H1 (cell line): ENCODE measurements at regions not wholly inside any gene's neighbourhood (a gene's known extent, or its start where the extent isn't known, plus 50 kb on each side); places are given as distances from the start of the nearest gene placed in this dataset.

Source experiments
- CTCF ChIA-PET: fragments of 300-600 bp; sonication (Branson Sonifier 250); formaldehyde crosslinking; loops from one replicate; lab custom pipeline; 2021; ENCODE audit not compliant: partially characterized antibody; lab: Charles Lee
- POLR2A ChIA-PET: fragments of 300-600 bp; sonication (Branson Sonifier 250); formaldehyde crosslinking; loops from one replicate; lab custom pipeline; 2021; ENCODE audit warnings: inconsistent platforms; ENCODE audit not compliant: partially characterized antibody; lab: Charles Lee
- DNase-seq, 2 experiments: peaks; one replicate each; pipeline versions ENCODE4 v3.0.0 to v3.0.0-alpha.2; 2010 to 2022; ENCODE audit warnings: low spot score in 2 of 2, low read depth in 1 of 2, mixed read lengths in 1 of 2
- FAIRE-seq: peaks from 2 replicates; lab custom pipeline; 2011; peaks lifted over from hg19 to GRCh38; lab: Jason Lieb, UNC
- H2AFZ ChIP-seq: 2 replicates; pipeline ENCODE4 v1.8.1; 2012; ENCODE audit warnings: low read length, inconsistent platforms
- H2AK5ac ChIP-seq: 2 replicates; pipeline ENCODE4 v1.6.1; 2013; ENCODE audit warnings: low read depth, low read length
- H2BK120ac ChIP-seq: replicated peaks from 2 replicates; pipeline ENCODE3; 2013; ENCODE audit warnings: low read depth, low read length, inconsistent platforms
- H2BK12ac ChIP-seq: 2 replicates; pipeline ENCODE4 v1.6.1; 2013; ENCODE audit warnings: low read depth, low read length
- H2BK15ac ChIP-seq: 2 replicates; pipeline ENCODE4 v1.6.1; 2013; ENCODE audit warnings: low read length
- H2BK20ac ChIP-seq: 2 replicates; pipeline ENCODE4 v1.6.1; 2013; ENCODE audit warnings: low read length
- H2BK5ac ChIP-seq: 2 replicates; pipeline ENCODE4 v1.6.1; 2013; ENCODE audit warnings: low read depth, low read length
- H3K14ac ChIP-seq: 2 replicates; pipeline ENCODE4 v1.6.1; 2013; ENCODE audit warnings: inconsistent platforms; ENCODE audit not compliant: insufficient read length
- H3K18ac ChIP-seq: 2 replicates; pipeline ENCODE4 v1.6.1; 2013; ENCODE audit warnings: low read length; ENCODE audit errors: extremely low read depth
- H3K23ac ChIP-seq: 2 replicates; pipeline ENCODE4 v1.6.1; 2013; ENCODE audit warnings: inconsistent platforms; ENCODE audit not compliant: insufficient read length
- H3K23me2 ChIP-seq: 2 replicates; pipeline ENCODE4 v1.6.1; 2013; ENCODE audit warnings: low read depth, low read length
- H3K27ac ChIP-seq: 2 replicates; pipeline ENCODE4 v1.6.1; 2011; ENCODE audit warnings: low read depth, low read length, inconsistent platforms
- H3K27me3 ChIP-seq, 4 experiments: replicated peaks in 1 of 4; 1 replicate in 1 of 4; 2 replicates in 3 of 4; pipeline versions ENCODE4 v1.6.1 to v1.8.1; 2011 to 2013; ENCODE audit warnings: low read length in 3 of 4, mild to moderate bottlenecking in 3 of 4, inconsistent platforms in 2 of 4, mixed read lengths in 2 of 4, moderate library complexity in 1 of 4; ENCODE audit not compliant: control insufficient read depth in 3 of 4, insufficient read depth in 3 of 4; ENCODE audit errors: extremely low read depth in 1 of 4
- H3K36me3 ChIP-seq, 4 experiments: 2 replicates each; pipeline versions ENCODE4 v1.6.1 to v1.8.1; 2011 to 2013; ENCODE audit warnings: mild to moderate bottlenecking in 4 of 4, low read length in 3 of 4, moderate library complexity in 2 of 4, control low read depth in 1 of 4, inconsistent platforms in 1 of 4; ENCODE audit not compliant: insufficient read depth in 4 of 4, control insufficient read depth in 2 of 4
- H3K4ac ChIP-seq: replicated peaks from 2 replicates; pipeline ENCODE3; 2013; ENCODE audit warnings: low read length, low read depth, mixed read lengths, inconsistent platforms; ENCODE audit not compliant: insufficient read length
- H3K4me1 ChIP-seq, 4 experiments: replicated peaks in 1 of 4; 1 replicate in 1 of 4; 2 replicates in 3 of 4; pipeline versions ENCODE4 v1.6.1 to v1.8.1; 2011 to 2013; ENCODE audit warnings: low read length in 3 of 4, inconsistent platforms in 2 of 4, mixed read lengths in 1 of 4; ENCODE audit not compliant: insufficient read depth in 4 of 4, control insufficient read depth in 3 of 4
- H3K4me2 ChIP-seq, 2 experiments: 2 replicates each; pipeline versions ENCODE4 v1.6.1 to v1.8.1; 2011 to 2013; ENCODE audit warnings: low read depth in 2 of 2, low read length in 2 of 2, control low read depth in 1 of 2, inconsistent platforms in 1 of 2, mild to moderate bottlenecking in 1 of 2; ENCODE audit not compliant: insufficient read depth in 1 of 2
- H3K4me3 ChIP-seq, 4 experiments: fragments of 200-600, 300-600 bp in 1 of 4; sonication (generic), shearing (Covaris generic), sonication (Bioruptor Twin) in 1 of 4; 2 replicates each; pipeline versions ENCODE4 v1.5.1 to v1.8.1; 2011 to 2016; ENCODE audit warnings: low read length in 4 of 4, low read depth in 3 of 4, control low read depth in 2 of 4, inconsistent platforms in 2 of 4, mild to moderate bottlenecking in 2 of 4, mixed read lengths in 1 of 4, moderate library complexity in 1 of 4; ENCODE audit not compliant: insufficient read depth in 2 of 4; ENCODE audit errors: extremely low read depth in 1 of 4
- H3K56ac ChIP-seq: replicated peaks from 2 replicates; pipeline ENCODE3; 2013; ENCODE audit warnings: low read depth, mild to moderate bottlenecking, mixed read lengths, low read length, inconsistent platforms; ENCODE audit not compliant: insufficient read length
- H3K79me1 ChIP-seq: 2 replicates; pipeline ENCODE4 v1.6.1; 2013; ENCODE audit warnings: low read depth, low read length, control low read depth
- H3K79me2 ChIP-seq, 2 experiments: 2 replicates each; pipeline versions ENCODE4 v1.6.1 to v1.8.1; 2012 to 2013; ENCODE audit warnings: low read length in 2 of 2, mild to moderate bottlenecking in 2 of 2, inconsistent platforms in 1 of 2; ENCODE audit not compliant: insufficient read depth in 2 of 2, control insufficient read depth in 1 of 2
- H3K9ac ChIP-seq, 4 experiments: replicated peaks in 1 of 4; 1 replicate in 1 of 4; 2 replicates in 3 of 4; pipeline versions ENCODE4 v1.6.1 to v1.8.1; 2011 to 2013; ENCODE audit warnings: low read depth in 3 of 4, low read length in 3 of 4, control low read depth in 2 of 4, mild to moderate bottlenecking in 2 of 4, moderate library complexity in 2 of 4, inconsistent platforms in 1 of 4; ENCODE audit errors: extremely low read depth in 1 of 4
- H3K9me3 ChIP-seq, 2 experiments: 2 replicates each; pipeline versions ENCODE4 v1.6.1 to v1.8.1; 2012 to 2013; ENCODE audit warnings: mild to moderate bottlenecking in 2 of 2, moderate library complexity in 2 of 2, control low read depth in 1 of 2, inconsistent platforms in 1 of 2, low read depth in 1 of 2, low read length in 1 of 2, mixed read lengths in 1 of 2; ENCODE audit not compliant: insufficient read depth in 2 of 2
- H4K20me1 ChIP-seq, 2 experiments: replicated peaks in 1 of 2; 2 replicates each; pipeline versions ENCODE3 to v1.8.1; 2011 to 2013; ENCODE audit warnings: inconsistent platforms in 2 of 2, low read length in 2 of 2, mild to moderate bottlenecking in 1 of 2; ENCODE audit not compliant: insufficient read depth in 2 of 2, control insufficient read depth in 1 of 2
- H4K5ac ChIP-seq: 2 replicates; pipeline ENCODE4 v1.6.1; 2013; ENCODE audit warnings: low read length, low read depth, mixed read lengths, inconsistent platforms; ENCODE audit not compliant: insufficient read length
- H4K8ac ChIP-seq: 2 replicates; pipeline ENCODE4 v1.8.0; 2013; ENCODE audit warnings: mild to moderate bottlenecking, moderate library complexity, low read length, inconsistent platforms; ENCODE audit not compliant: insufficient read depth; ENCODE audit errors: extremely low read depth
- H4K91ac ChIP-seq: replicated peaks from 2 replicates; pipeline ENCODE3; 2013; ENCODE audit warnings: low read length, mixed read lengths, inconsistent platforms; ENCODE audit not compliant: insufficient read length
- BACH1 ChIP-seq: IDR thresholded peaks from 2 replicates; pipeline ENCODE4 v1.6.1; 2012; ENCODE audit warnings: low read length, improper control_type of control experiment
- CBX5 ChIP-seq: fragments of 300-800, 300-1000 bp; sonication (generic); IDR thresholded peaks from 2 replicates; pipeline ENCODE4 v1.7.1; 2016; ENCODE audit warnings: antibody characterized with exemption, low read length, low read depth
- CBX8 ChIP-seq: fragments of 300-800, 300-1000 bp; sonication (generic); IDR thresholded peaks from 2 replicates; pipeline ENCODE4 v1.7.1; 2016; ENCODE audit warnings: low read depth, low read length, borderline replicate concordance
- CHD2 ChIP-seq: IDR thresholded peaks from 2 replicates; pipeline ENCODE4 v1.6.1; 2012; ENCODE audit warnings: low read length, improper control_type of control experiment
- CREB1 ChIP-seq: IDR thresholded peaks from 2 replicates; pipeline ENCODE4 v1.6.1; 2012; ENCODE audit warnings: inconsistent platforms
- CTBP2 ChIP-seq: IDR thresholded peaks from 2 replicates; pipeline ENCODE4 v1.7.0; 2011; ENCODE audit warnings: borderline replicate concordance, mild to moderate bottlenecking, moderate library complexity, mixed read lengths, low read length; ENCODE audit not compliant: insufficient read depth, insufficient read length
- EP300 ChIP-seq, 2 experiments: IDR thresholded peaks; 1 replicate in 1 of 2; 2 replicates in 1 of 2; pipeline ENCODE4 v1.6.1; 2011 to 2012; ENCODE audit warnings: low read depth in 2 of 2, low read length in 2 of 2, mild to moderate bottlenecking in 2 of 2, borderline replicate concordance in 1 of 2, inconsistent platforms in 1 of 2, moderate library complexity in 1 of 2
- GABPA ChIP-seq: IDR thresholded peaks from 2 replicates; pipeline ENCODE4 v1.6.1; 2011; ENCODE audit warnings: mild to moderate bottlenecking, low read length, moderate library complexity, borderline replicate concordance; ENCODE audit not compliant: insufficient read depth
- MAFK ChIP-seq: IDR thresholded peaks from 2 replicates; pipeline ENCODE4 v1.6.1; 2012; ENCODE audit warnings: low read depth, mild to moderate bottlenecking, improper control_type of control experiment, low read length
- PHF8 ChIP-seq: fragments of 200-600 bp; sonication (generic); conservative IDR thresholded peaks from 2 replicates; pipeline ENCODE4 v1.7.1; 2012; ENCODE audit warnings: low read depth, mild to moderate bottlenecking, inconsistent platforms, low read length, moderate library complexity
- RNF2 ChIP-seq: fragments of 200-900, 300-1000 bp; sonication (generic); IDR thresholded peaks from 2 replicates; pipeline ENCODE4 v1.7.1; 2016; ENCODE audit warnings: borderline replicate concordance, low read depth, mild to moderate bottlenecking, antibody characterized with exemption, low read length; ENCODE audit not compliant: poor library complexity, severe bottlenecking; ENCODE audit errors: missing control alignments
- RXRA ChIP-seq: IDR thresholded peaks from 2 replicates; pipeline ENCODE4 v1.6.1; 2011; ENCODE audit warnings: low read depth, mild to moderate bottlenecking, low read length, moderate library complexity; ENCODE audit not compliant: insufficient read depth
- WGBS, 2 experiments: shearing (Covaris generic) in 1 of 2; methylation state at CpG; one replicate each; pipeline versions ENCODE4 v1.1.6 to v1.1.7; 2013 to 2015; ENCODE audit warnings: low lambda C conversion rate in 2 of 2, mixed read lengths in 2 of 2, inconsistent platforms in 1 of 2, low coverage in 1 of 2, missing lambda C conversion rate in 1 of 2; ENCODE audit not compliant: insufficient replicate concordance in 2 of 2, insufficient coverage in 1 of 2, insufficient read length in 1 of 2; ENCODE audit errors: extremely low coverage in 1 of 2, missing lambda C conversion rate in 1 of 2; 5-methylcytosine and 5-hydroxymethylcytosine counted together
- TF ChIP-seq, protein P1 (sequence below): IDR thresholded peaks from 2 replicates; pipeline ENCODE4 v1.6.1; 2011; ENCODE audit warnings: low read length, improper control_type of control experiment

DNA sequence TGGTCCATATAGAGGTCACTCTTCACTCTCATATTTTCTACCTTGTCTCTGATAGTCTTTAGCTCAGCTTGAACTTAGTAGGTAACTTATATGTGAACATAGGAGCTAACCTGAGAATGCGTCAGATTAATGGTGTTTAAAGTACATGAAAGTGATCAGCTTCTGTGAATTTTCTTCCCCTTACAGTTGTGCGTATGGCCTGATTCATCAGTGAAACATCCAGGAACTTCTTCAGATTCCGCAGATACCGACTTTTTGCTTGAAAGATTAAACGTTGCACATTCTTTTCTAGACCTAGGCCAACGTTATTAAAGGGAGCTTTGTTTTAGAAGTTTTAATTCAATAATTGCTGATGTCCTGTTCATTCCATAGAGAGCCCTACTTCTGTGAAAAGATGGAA, 1945.1 kb upstream of the SEL1L start:
- FAIRE-seq (no peak), DNase-seq (no peak)
- Histone ChIP-seq H3K23me2 (no peaks in the 10 kb centered on the region), H4K5ac (no peak overlapping the region), H2AK5ac (no peak overlapping the region), H3K4me1 (no peaks in the 10 kb centered on the region), H4K8ac (no peak overlapping the region), H3K9ac (no peak overlapping the region), H3K27ac (no peak overlapping the region), H3K9me3 (no peaks in the 10 kb centered on the region), H3K4ac (no peak overlapping the region), H3K18ac (no peak overlapping the region), H3K79me2 (no peaks in the 10 kb centered on the region), H2BK5ac (no peak overlapping the region), H3K14ac (no peak overlapping the region), H3K36me3 (no peaks in the 10 kb centered on the region), H2AFZ (no peak overlapping the region), H3K56ac (no peak overlapping the region), H3K79me1 (no peaks in the 10 kb centered on the region), H3K4me2 (no peak overlapping the region), H4K91ac (no peak overlapping the region), H2BK120ac (no peak overlapping the region), H3K4me3 (no peak overlapping the region), H2BK20ac (no peak overlapping the region), H3K23ac (no peak overlapping the region), H2BK12ac (no peak overlapping the region), H2BK15ac (no peak overlapping the region), H3K27me3 (no peaks in the 10 kb centered on the region), H4K20me1 (no peaks in the 10 kb centered on the region)
- CTCF ChIA-PET = interaction anchor here (0.6 to 1.6 kb wide), 2 partner anchors 14 to 277 kb away, joined by 3 to 10 read pairs; no protein-coding TSS in a partner anchor
- WGBS, 2 experiments = 88% methylated on average over 6 of the region's 6 CpGs; no CpG with 5 or more reads in 1 of the 2 experiments
- POLR2A ChIA-PET = no interaction called here
- TF ChIP-seq CREB1 (no peak), BACH1 (no peak), CHD2 (no peak), EP300 (IDR thresholded peaks at IDR 0.05; ENCODE audit: borderline replicate concordance in 1 of 2, low read depth in 2 of 2, low read length in 2 of 2) (no peak), GABPA (no peak), CTBP2 (no peak), MAFK (no peak), RXRA (no peak), CBX5 (no peak), CBX8 (no peak), PHF8 (no peak), RNF2 (no peak)
- TF ChIP-seq, protein P1, sequence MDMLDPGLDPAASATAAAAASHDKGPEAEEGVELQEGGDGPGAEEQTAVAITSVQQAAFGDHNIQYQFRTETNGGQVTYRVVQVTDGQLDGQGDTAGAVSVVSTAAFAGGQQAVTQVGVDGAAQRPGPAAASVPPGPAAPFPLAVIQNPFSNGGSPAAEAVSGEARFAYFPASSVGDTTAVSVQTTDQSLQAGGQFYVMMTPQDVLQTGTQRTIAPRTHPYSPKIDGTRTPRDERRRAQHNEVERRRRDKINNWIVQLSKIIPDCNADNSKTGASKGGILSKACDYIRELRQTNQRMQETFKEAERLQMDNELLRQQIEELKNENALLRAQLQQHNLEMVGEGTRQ = no peak
